ENCODE measurements at regions not wholly inside any gene's neighbourhood (a gene's known extent, or its start where the extent isn't known, plus 50 kb on each side); places are given as distances from the start of the nearest gene placed in this dataset.
"Not testable (repeated sequence)": the region's sequence is repeated elsewhere in the genome, so short reads cannot be mapped to it uniquely, and the experiment has no call there.

- no peak for DNase-seq (ENCODE audit: low read depth, low spot score)
- no peak for TF ChIP-seq CTCF (IDR thresholded peaks at IDR 0.05; ENCODE audit: insufficient read depth, low read length, missing control alignments)
- H3K4me3 ChIP-seq (ENCODE audit: low read depth, low read length) = no peak overlapping the region
- ChIA-PET POLR2A (no interaction called here), CTCF (no interaction called here)
Observed at GRCh38 chr4:116537828-116538227, 547.5 kb downstream of the TRAM1L1 start.

- POLR2A ChIA-PET; DNase-seq (ENCODE audit: low read depth, low spot score); CTCF ChIA-PET; H3K4me3 ChIP-seq (ENCODE audit: low read depth, low read length): not testable (repeated sequence)
Observed at GRCh38 chr4:116536024-116536423, 549.4 kb downstream of the TRAM1L1 start.

DNA sequence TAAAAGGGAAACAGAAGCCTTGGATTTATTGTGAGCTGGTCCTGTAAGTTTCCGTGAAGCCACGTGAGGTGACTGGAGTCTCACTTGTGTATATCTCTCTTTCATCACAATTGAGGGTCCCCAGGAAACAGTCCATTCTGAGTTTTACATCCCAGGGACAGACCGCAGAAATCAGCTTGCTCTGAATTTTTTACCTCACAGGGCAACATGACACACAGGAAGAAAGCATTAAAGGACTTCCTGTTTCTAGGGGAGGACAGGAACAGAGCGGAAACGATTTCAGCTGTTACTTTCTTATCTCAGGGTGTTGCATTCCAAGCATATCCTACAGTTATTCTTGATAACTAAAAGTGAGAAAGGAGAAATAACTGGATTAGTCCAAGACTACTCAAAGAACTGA, 553.5 kb downstream of the TRAM1L1 start:
- no peak for DNase-seq (ENCODE audit: low read depth, low spot score)
- ChIA-PET POLR2A (no interaction called here), CTCF (no interaction called here)
- no peak for TF ChIP-seq CTCF (IDR thresholded peaks at IDR 0.05; ENCODE audit: insufficient read depth, low read length, missing control alignments)
- no peak overlapping the region for H3K4me3 ChIP-seq (ENCODE audit: low read depth, low read length)

DNA sequence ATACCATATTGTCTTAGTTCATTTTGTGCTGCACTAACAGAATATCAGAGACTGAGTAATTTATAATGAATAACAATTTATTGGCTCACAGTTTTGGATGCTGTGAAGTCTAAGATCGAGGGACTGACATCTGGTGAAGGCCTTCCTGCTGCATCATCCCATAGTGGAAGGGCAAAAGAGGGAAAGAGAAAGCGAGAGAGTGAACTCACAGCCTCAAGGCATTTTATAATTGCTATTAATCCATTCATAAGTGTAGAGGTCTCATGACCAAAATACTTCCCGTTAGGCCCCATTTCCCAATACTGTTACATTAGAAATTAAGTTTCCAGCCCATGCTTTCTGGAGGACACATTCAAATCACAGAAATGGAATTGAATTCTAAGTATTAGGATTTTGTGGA, 554.4 kb downstream of the TRAM1L1 start:
- ChIA-PET POLR2A (no interaction called here), CTCF (no interaction called here)
- no peak for TF ChIP-seq CTCF (IDR thresholded peaks at IDR 0.05; ENCODE audit: insufficient read depth, low read length, missing control alignments)

GRCh38 chr4:116530048-116530447, 555.3 kb downstream of the TRAM1L1 start:
- CTCF ChIA-PET = no interaction called here
- POLR2A ChIA-PET = no interaction called here
- no peak for DNase-seq (ENCODE audit: low read depth, low spot score)
- no peak overlapping the region for H3K4me3 ChIP-seq (ENCODE audit: low read depth, low read length)
- TF ChIP-seq CTCF (IDR thresholded peaks at IDR 0.05; ENCODE audit: insufficient read depth, low read length, missing control alignments) = no peak

More for the DNA sequence above, 554.4 kb downstream of the TRAM1L1 start:
- DNase-seq (ENCODE audit: low read depth, low spot score) = no peak
- H3K4me3 ChIP-seq (ENCODE audit: low read depth, low read length) = no peak overlapping the region

- CTCF ChIA-PET = no interaction called here
- no peak for TF ChIP-seq CTCF (IDR thresholded peaks at IDR 0.05; ENCODE audit: insufficient read depth, low read length, missing control alignments)
- DNase-seq (ENCODE audit: low read depth, low spot score) = no peak
- POLR2A ChIA-PET = no interaction called here
- no peak overlapping the region for H3K4me3 ChIP-seq (ENCODE audit: low read depth, low read length)
Observed at GRCh38 chr4:116529129-116529528, 556.2 kb downstream of the TRAM1L1 start.

DNA sequence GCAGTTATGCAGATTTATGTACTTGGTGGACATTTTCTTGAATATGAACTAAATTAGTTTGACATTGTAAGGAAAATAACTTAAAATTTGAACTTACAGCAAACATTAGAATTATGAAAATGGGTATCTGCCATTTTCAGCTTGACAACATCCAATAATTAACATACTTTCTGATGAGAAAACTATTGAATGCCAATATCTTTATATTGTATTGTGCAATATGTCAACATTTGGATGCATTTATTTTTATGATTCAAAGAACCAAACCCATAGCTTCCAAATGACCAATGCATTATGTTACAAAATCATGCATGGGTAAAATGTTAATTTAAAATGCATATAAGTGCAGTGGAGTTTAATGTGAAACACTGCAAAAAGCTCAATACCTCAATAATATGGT, 562.5 kb downstream of the TRAM1L1 start:
- POLR2A ChIA-PET = no interaction called here

More for the DNA sequence above, 562.5 kb downstream of the TRAM1L1 start:
- no peak overlapping the region for H3K4me3 ChIP-seq (ENCODE audit: low read depth, low read length)
- TF ChIP-seq CTCF (IDR thresholded peaks at IDR 0.05; ENCODE audit: insufficient read depth, low read length, missing control alignments) = no peak
- DNase-seq (ENCODE audit: low read depth, low spot score) = no peak
- CTCF ChIA-PET = no interaction called here

Data from AG04449 (cell line).